IMR-90 (cell line): ENCODE measurements at regions not wholly inside any gene's neighbourhood (a gene's known extent, or its start where the extent isn't known, plus 50 kb on each side); places are given as distances from the start of the nearest gene placed in this dataset.

Source experiments
- ATAC-seq: fragments of 200-7000 bp; cut with Tn5 transposase; 2 replicates; pipeline ENCODE4 v1.9.1; 2020; ENCODE audit warnings: low read depth, mild to moderate bottlenecking, moderate library complexity
- BruUV-seq: library from RNA; stranded (reverse); fragments of 400-500 nt; replicated peaks from 2 replicates; lab custom pipeline; 2021; lab: Mats Ljungman, UMichigan
- CTCF ChIA-PET: fragments of 300-600 bp; formaldehyde crosslinking; extraction: SDS; loops from one replicate; lab custom pipeline; 2021; ENCODE audit warnings: antibody characterized with exemption; lab: Yijun Ruan, JAX
- POLR2A ChIA-PET: fragments of 300-600 bp; sonication (Branson Sonifier 250); formaldehyde crosslinking; loops from one replicate; lab custom pipeline; 2022; ENCODE audit warnings: antibody characterized with exemption; ENCODE audit not compliant: unreplicated experiment; lab: Charles Lee
- DNase-seq: peaks from one replicate; pipeline ENCODE4 v3.0.0; 2013
- H2AFZ ChIP-seq: replicated peaks from 2 replicates; pipeline ENCODE3; 2013; ENCODE audit warnings: low read length, mild to moderate bottlenecking; ENCODE audit not compliant: poor library complexity
- H2AK5ac ChIP-seq: 2 replicates; pipeline ENCODE4 v1.6.1; 2013; ENCODE audit warnings: low read depth, low read length, inconsistent platforms
- H2AK9ac ChIP-seq: replicated peaks from 2 replicates; pipeline ENCODE3; 2013; ENCODE audit warnings: mild to moderate bottlenecking, low read depth, low read length, moderate library complexity; ENCODE audit not compliant: poor library complexity
- H2BK120ac ChIP-seq: 2 replicates; pipeline ENCODE4 v1.6.1; 2013; ENCODE audit warnings: low read depth, low read length, inconsistent platforms
- H2BK15ac ChIP-seq: 3 replicates; pipeline ENCODE4 v1.6.1; 2013; ENCODE audit warnings: low read depth, low read length, inconsistent platforms
- H2BK20ac ChIP-seq: 2 replicates; pipeline ENCODE4 v1.6.1; 2013; ENCODE audit warnings: low read depth, mild to moderate bottlenecking, inconsistent platforms, low read length, moderate library complexity
- H2BK5ac ChIP-seq: 2 replicates; pipeline ENCODE4 v1.6.1; 2013; ENCODE audit warnings: mild to moderate bottlenecking, low read depth, low read length, inconsistent platforms; ENCODE audit not compliant: poor library complexity, severe bottlenecking
- H3K14ac ChIP-seq: replicated peaks from 2 replicates; pipeline ENCODE4 v1.6.1; 2013; ENCODE audit warnings: low read depth, low read length, inconsistent platforms
- H3K18ac ChIP-seq: 2 replicates; pipeline ENCODE4 v1.6.1; 2013; ENCODE audit warnings: low read depth, low read length, control low read depth
- H3K23ac ChIP-seq: 2 replicates; pipeline ENCODE4 v1.6.1; 2013; ENCODE audit warnings: low read depth, low read length, inconsistent platforms
- H3K27ac ChIP-seq: 2 replicates; pipeline ENCODE4 v1.5.1; 2013; ENCODE audit warnings: mild to moderate bottlenecking, control low read depth, low read length; ENCODE audit not compliant: insufficient read depth
- H3K27me3 ChIP-seq: 2 replicates; pipeline ENCODE4 v1.6.1; 2013; ENCODE audit warnings: low read length; ENCODE audit not compliant: control insufficient read depth, insufficient read depth
- H3K36me3 ChIP-seq: 2 replicates; pipeline ENCODE4 v1.6.1; 2013; ENCODE audit warnings: low read length, mixed read lengths; ENCODE audit not compliant: control insufficient read depth, insufficient read depth
- H3K4ac ChIP-seq: 2 replicates; pipeline ENCODE4 v1.6.1; 2013; ENCODE audit warnings: low read depth, low read length, inconsistent platforms
- H3K4me1 ChIP-seq: 2 replicates; pipeline ENCODE4 v1.6.1; 2013; ENCODE audit warnings: low read length, mixed read lengths; ENCODE audit not compliant: control insufficient read depth, insufficient read depth
- H3K4me2 ChIP-seq: 2 replicates; pipeline ENCODE4 v1.6.1; 2013; ENCODE audit warnings: low read depth, mild to moderate bottlenecking, control low read depth, low read length, moderate library complexity
- H3K4me3 ChIP-seq: 2 replicates; pipeline ENCODE4 v1.5.1; 2013; ENCODE audit warnings: low read depth, mild to moderate bottlenecking, control low read depth, low read length, moderate library complexity; ENCODE audit not compliant: insufficient read depth
- H3K56ac ChIP-seq: 2 replicates; pipeline ENCODE4 v1.6.1; 2013; ENCODE audit warnings: low read length, inconsistent platforms; ENCODE audit not compliant: insufficient read depth; ENCODE audit errors: extremely low read depth
- H3K79me1 ChIP-seq, 2 experiments: 2 replicates each; pipeline ENCODE4 v1.6.1; 2013; ENCODE audit warnings: low read length in 2 of 2, inconsistent platforms in 1 of 2, low read depth in 1 of 2
- H3K9ac ChIP-seq: 2 replicates; pipeline ENCODE4 v1.6.1; 2013; ENCODE audit warnings: low read depth, low read length, control low read depth
- H3K9me1 ChIP-seq: 2 replicates; pipeline ENCODE4 v1.6.1; 2013; ENCODE audit warnings: low read length, inconsistent platforms; ENCODE audit not compliant: insufficient read depth
- H3K9me3 ChIP-seq: 2 replicates; pipeline ENCODE4 v1.6.1; 2013; ENCODE audit warnings: low read length; ENCODE audit not compliant: control insufficient read depth, insufficient read depth
- H4K20me1 ChIP-seq: 2 replicates; pipeline ENCODE4 v1.6.1; 2013; ENCODE audit warnings: low read length, inconsistent platforms; ENCODE audit not compliant: insufficient read depth
- H4K5ac ChIP-seq: 2 replicates; pipeline ENCODE4 v1.6.1; 2013; ENCODE audit warnings: mild to moderate bottlenecking, low read depth, low read length, control low read depth
- H4K8ac ChIP-seq, 2 experiments: 2 replicates each; pipeline ENCODE4 v1.6.1; 2013; ENCODE audit warnings: low read depth in 2 of 2, low read length in 2 of 2, control low read depth in 1 of 2, inconsistent platforms in 1 of 2
- H4K91ac ChIP-seq: 2 replicates; pipeline ENCODE4 v1.6.1; 2013; ENCODE audit warnings: low read depth, low read length, inconsistent platforms; ENCODE audit not compliant: insufficient read depth
- BHLHE40 ChIP-seq: fragments of 150-350 bp; IDR thresholded peaks from 2 replicates; pipeline ENCODE4 v1.6.1; 2016; ENCODE audit warnings: mild to moderate bottlenecking, low read depth, low read length
- ELK1 ChIP-seq: fragments of 150-350 bp; IDR thresholded peaks from 2 replicates; pipeline ENCODE4 v1.6.1; 2016; ENCODE audit warnings: low read depth, mild to moderate bottlenecking, low read length, moderate library complexity, borderline replicate concordance
- MAZ ChIP-seq: IDR thresholded peaks from 2 replicates; pipeline ENCODE4 v1.6.1; 2012; ENCODE audit warnings: low read depth, mild to moderate bottlenecking, low read length, improper control_type of control experiment, moderate library complexity, borderline replicate concordance
- POLR2A ChIP-seq: IDR thresholded peaks from 2 replicates; pipeline ENCODE4 v1.6.1; 2012; ENCODE audit warnings: mild to moderate bottlenecking, low read depth, low read length
- RCOR1 ChIP-seq: IDR thresholded peaks from 2 replicates; pipeline ENCODE4 v1.6.1; 2012; ENCODE audit warnings: mild to moderate bottlenecking, low read length, improper control_type of control experiment; ENCODE audit not compliant: insufficient replicate concordance
- RFX5 ChIP-seq: IDR thresholded peaks from 2 replicates; pipeline ENCODE4 v1.8.0; 2012; ENCODE audit warnings: low read depth, mild to moderate bottlenecking, low read length, moderate library complexity
- SMC3 ChIP-seq: fragments of 150-350 bp; IDR thresholded peaks from 2 replicates; pipeline ENCODE4 v1.6.1; 2016; ENCODE audit warnings: low read depth, mild to moderate bottlenecking, antibody characterized with exemption, low read length, moderate library complexity
- WGBS, 2 experiments: methylation state at CpG; one replicate each; pipeline versions ENCODE4 v1.1.5 to v1.1.7; 2013; ENCODE audit warnings: missing lambda C conversion rate in 2 of 2; ENCODE audit not compliant: insufficient read length in 1 of 2; ENCODE audit errors: extremely low coverage in 2 of 2; 5-methylcytosine and 5-hydroxymethylcytosine counted together
- dilution Hi-C: fragments of 300-500 bp; cut with HindIII; formaldehyde crosslinking; loops from one replicate; pipeline ENCODE4 v1.14.3; 2018; ENCODE audit warnings: low sequenced_read_pairs; ENCODE audit not compliant: unreplicated experiment
- in situ Hi-C: fragments of 300-500 bp; cut with MboI; formaldehyde crosslinking; loops from 3 replicates; pipeline ENCODE4 v1.14.3; 2019; ENCODE audit warnings: low sequenced_read_pairs, inconsistent platforms, mixed read lengths
- intact Hi-C: fragments of 100-400 bp; cut with micrococcal nuclease; formaldehyde crosslinking; loops from 2 replicates; pipeline ENCODE4 v1.10.0; 2022

GRCh38 chr18:7485616-7486015 is 81.5 kb upstream of the PTPRM start:
- no peaks in the 10 kb centered on the region for H4K20me1 ChIP-seq
- H2BK120ac ChIP-seq: no peak overlapping the region
- BruUV-seq: no TSS peak
- no peaks in the 10 kb centered on the region for H3K9me1 ChIP-seq
- no peaks in the 10 kb centered on the region for H3K9me3 ChIP-seq
- H3K4me2 ChIP-seq: no peak overlapping the region
- no peak overlapping the region for H2BK15ac ChIP-seq
- no peak overlapping the region for H2BK5ac ChIP-seq
- no peak overlapping the region for H3K56ac ChIP-seq
- H3K27me3 ChIP-seq: peaks cover 3% of the 10 kb centered on the region; the same call in 1 of the 2 replicates
- H3K9ac ChIP-seq: no peak overlapping the region
- ATAC-seq: no peak
- no peak overlapping the region for H3K4ac ChIP-seq
- no peaks in the 10 kb centered on the region for H3K4me1 ChIP-seq
- H3K23ac ChIP-seq: no peak overlapping the region
- TF ChIP-seq SMC3: no peak
- no peak for TF ChIP-seq BHLHE40
- TF ChIP-seq ELK1: no peak
- no peak for TF ChIP-seq MAZ
- no peak for TF ChIP-seq POLR2A
- no peak for TF ChIP-seq RFX5
- TF ChIP-seq RCOR1: no peak
- H4K91ac ChIP-seq: no peak overlapping the region
- H4K8ac ChIP-seq: no peak overlapping the region
- H4K5ac ChIP-seq: no peak overlapping the region
- in situ Hi-C loops: no loop called here
- no peak for DNase-seq
- dilution Hi-C loops: no loop called here
- no peak overlapping the region for H3K14ac ChIP-seq
- POLR2A ChIA-PET: no interaction called here
- peak overlapping the region; percentile 18 for H2AK9ac ChIP-seq
- no peak overlapping the region for H3K18ac ChIP-seq
- no peak overlapping the region for H2AK5ac ChIP-seq
- intact Hi-C loops: loop anchor here (10.0 kb wide), 1 partner anchor 61 kb away; no protein-coding TSS in a partner anchor
- no peak overlapping the region for H3K27ac ChIP-seq
- H2BK20ac ChIP-seq: no peak overlapping the region
- WGBS, 2 experiments: no CpG with 5 or more reads among the region's 4 CpGs
- no peak overlapping the region for H3K4me3 ChIP-seq
- H3K36me3 ChIP-seq: no peaks in the 10 kb centered on the region
- H3K79me1 ChIP-seq: no peaks in the 10 kb centered on the region
- CTCF ChIA-PET: no interaction called here
- no peak overlapping the region for H2AFZ ChIP-seq
